NCI-H446 (cell line): ENCODE measurements at regions not wholly inside any gene's neighbourhood (a gene's known extent, or its start where the extent isn't known, plus 50 kb on each side); places are given as distances from the start of the nearest gene placed in this dataset.
"Not testable (repeated sequence)": the region's sequence is repeated elsewhere in the genome, so short reads cannot be mapped to it uniquely, and the experiment has no call there.

Experiments used
- DNase-seq, 2 experiments: peaks; one replicate each; lab custom pipeline; 2025; lab: John Stamatoyannopoulos, UW

- DNase-seq, result no peak
Observed at GRCh38 chr9:108803428-108804065, 52.2 kb downstream of the ACTL7B start.

GRCh38 chr9:108802967-108803366, 52.8 kb downstream of the ACTL7B start:
- DNase-seq, result no peak

GRCh38 chr9:108801949-108802348, 53.8 kb downstream of the ACTL7B start:
- DNase-seq, result no peak

GRCh38 chr9:108800632-108801099, 55.1 kb downstream of the ACTL7B start:
- peak in 1 of 2 experiments; percentile 25 for DNase-seq

GRCh38 chr9:108793573-108793972, 62.2 kb downstream of the ACTL7B start:
- DNase-seq, result no peak

GRCh38 chr9:108789742-108790141, 66.0 kb downstream of the ACTL7B start:
- no peak for DNase-seq

- DNase-seq, result no peak
Observed at GRCh38 chr9:108787690-108788048, 68.1 kb downstream of the ACTL7B start.

GRCh38 chr9:108786901-108787689, 68.7 kb downstream of the ACTL7B start:
- no peak for DNase-seq

- no peak for DNase-seq
Observed at GRCh38 chr9:108786322-108786721, 69.5 kb downstream of the ACTL7B start.

- DNase-seq, result no peak
Observed at GRCh38 chr9:108784998-108785397, 70.8 kb downstream of the ACTL7B start.

- no peak for DNase-seq
Observed at GRCh38 chr9:108783731-108784495, 71.9 kb downstream of the ACTL7B start.

GRCh38 chr9:108783326-108783725, 72.5 kb downstream of the ACTL7B start:
- no peak for DNase-seq

GRCh38 chr9:108780942-108781734, 74.6 kb downstream of the ACTL7B start:
- DNase-seq, result no peak

- DNase-seq, result no peak
Observed at GRCh38 chr9:108779551-108780325, 76.0 kb downstream of the ACTL7B start.

- DNase-seq, result no peak
Observed at GRCh38 chr9:108776920-108777639, 78.7 kb downstream of the ACTL7B start.

- DNase-seq, result no peak
Observed at GRCh38 chr9:108775901-108776306, 79.9 kb downstream of the ACTL7B start.

GRCh38 chr9:108774088-108774487, 81.7 kb downstream of the ACTL7B start:
- not testable (repeated sequence) for DNase-seq

- DNase-seq, result no peak
Observed at GRCh38 chr9:108772301-108772894, 83.4 kb downstream of the ACTL7B start.

GRCh38 chr9:108768744-108769143, 87.0 kb downstream of the ACTL7B start:
- no peak for DNase-seq

GRCh38 chr9:108766626-108767161, 89.1 kb downstream of the ACTL7B start:
- DNase-seq, result no peak
